Transverse colon (tissue), 4 donors: ENCODE measurements at regions not wholly inside any gene's neighbourhood (a gene's known extent, or its start where the extent isn't known, plus 50 kb on each side); places are given as distances from the start of the nearest gene placed in this dataset.

Experiments
- DNase-seq: peaks from one replicate; pipeline ENCODE4 v3.0.0-alpha.2; 2019
- H3K27ac ChIP-seq, 4 donors: fragments of 200-600 bp; sonication (generic); 2 replicates each; pipeline ENCODE4 v1.5.1; 2016 to 2018; ENCODE audit warnings: inconsistent platforms in 4 of 4
- H3K27me3 ChIP-seq: fragments of 200-600 bp; sonication (generic); 2 replicates; pipeline ENCODE4 v1.5.1; 2017; ENCODE audit warnings: inconsistent platforms
- H3K36me3 ChIP-seq, 4 donors: fragments of 200-600 bp; sonication (generic); 2 replicates each; pipeline ENCODE4 v1.5.1; 2017 to 2019; ENCODE audit warnings: inconsistent platforms in 4 of 4
- H3K4me1 ChIP-seq, 4 donors: fragments of 200-600 bp; sonication (generic); 2 replicates each; pipeline ENCODE4 v1.5.1; 2017 to 2020; ENCODE audit warnings: inconsistent platforms in 4 of 4
- H3K4me3 ChIP-seq, 4 donors: fragments of 200-600 bp; sonication (generic); 1 replicate in 1 of 4; 2 replicates in 3 of 4; pipeline versions ENCODE4 v1.5.1 to v1.6.1; 2017 to 2019; ENCODE audit warnings: inconsistent platforms in 4 of 4
- H3K9me3 ChIP-seq, 2 donors: fragments of 200-600 bp; sonication (generic); 2 replicates each; pipeline ENCODE4 v1.5.1; 2017 to 2019; ENCODE audit warnings: inconsistent platforms in 2 of 2
- CTCF ChIP-seq, 5 experiments: fragments of 200-600 bp in 3 of 5; fragments of 450-650 bp in 2 of 5; sonication (generic) in 3 of 5; IDR thresholded peaks; 1 replicate in 2 of 5; 2 replicates in 3 of 5; pipeline ENCODE4 v1.5.1; 2016 to 2017; ENCODE audit warnings: antibody characterized with exemption in 5 of 5, inconsistent platforms in 3 of 5, mild to moderate bottlenecking in 2 of 5, moderate library complexity in 1 of 5
- EP300 ChIP-seq: sonication (generic); formaldehyde crosslinking; IDR thresholded peaks from one replicate; pipeline ENCODE4 v1.6.1; 2017; ENCODE audit warnings: antibody characterized with exemption, low read depth
- POLR2A ChIP-seq: fragments of 450-650 bp; IDR thresholded peaks from one replicate; pipeline ENCODE4 v1.6.1; 2016; ENCODE audit warnings: antibody characterized with exemption, mild to moderate bottlenecking, moderate library complexity
- POLR2AphosphoS5 ChIP-seq, 3 donors: sonication (generic); formaldehyde crosslinking; IDR thresholded peaks; one replicate each; pipeline ENCODE4 v1.6.1; 2016; ENCODE audit warnings: antibody characterized with exemption in 3 of 3
- WGBS, 2 donors: methylation state at CpG; one replicate each; pipeline ENCODE4 v1.1.5; 2018; ENCODE audit warnings: low coverage in 1 of 2; 5-methylcytosine and 5-hydroxymethylcytosine counted together
- in situ Hi-C, 4 donors: fragments of 200-750 bp; cut with MboI; loops; one replicate each; pipeline versions ENCODE4 v1.15.0 to v1.15.1; 2017; ENCODE audit warnings: low sequenced_read_pairs in 3 of 4, low pct_ligation_motif_present in 1 of 4, low pct_unique_long_range_greater_than_20kb in 1 of 4
- intact Hi-C: fragments of 100-400 bp; cut with DNase I; formaldehyde crosslinking; loops from one replicate; pipeline ENCODE4 v1.15.1; 2023; ENCODE audit warnings: low total_unique reads

- H3K27ac ChIP-seq, result no peak overlapping the region
- H3K27me3 ChIP-seq, result no peaks in the 10 kb centered on the region
- WGBS, 2 donors, result 46 to 70% methylated on average over 2 to 7 of the region's 7 CpGs
- in situ Hi-C loops, result no loop called here
- H3K9me3 ChIP-seq, result no peaks in the 10 kb centered on the region
- intact Hi-C loops, result no loop called here
- no peak overlapping the region for H3K4me3 ChIP-seq
- no peak for DNase-seq
- TF ChIP-seq CTCF (IDR thresholded peaks at IDR 0.05) (no peak), POLR2A (no peak), POLR2AphosphoS5 (IDR thresholded peaks at IDR 0.05) (no peak), EP300 (no peak)
- no peaks in the 10 kb centered on the region for H3K36me3 ChIP-seq
- peaks cover 0 to 4% (median 1%) of the 10 kb centered on the region in 4 donors for H3K4me1 ChIP-seq
Measured at GRCh38 chr20:12762725-12763124, 246.0 kb upstream of the SPTLC3 start.

- Histone ChIP-seq H3K4me1 (peaks cover 0 to 4% (median 1%) of the 10 kb centered on the region in 4 donors), H3K4me3 (no peak overlapping the region), H3K36me3 (no peaks in the 10 kb centered on the region), H3K9me3 (no peaks in the 10 kb centered on the region), H3K27ac (no peak overlapping the region), H3K27me3 (no peaks in the 10 kb centered on the region)
- intact Hi-C loops (no loop called here), in situ Hi-C loops (no loop called here)
- no peak for DNase-seq
- 100% methylated on average over 1 of the region's 1 CpG for whole genome bisulfite sequencing, 2 donors
- TF ChIP-seq CTCF (IDR thresholded peaks at IDR 0.05) (no peak), EP300 (no peak), POLR2A (no peak), POLR2AphosphoS5 (IDR thresholded peaks at IDR 0.05) (no peak)
Measured at GRCh38 chr20:12763406-12763805, 245.4 kb upstream of the SPTLC3 start.

GRCh38 chr20:12764053-12764452, 244.7 kb upstream of the SPTLC3 start:
- Histone ChIP-seq H3K4me3 (no peak overlapping the region), H3K36me3 (no peaks in the 10 kb centered on the region)

GRCh38 chr20:12764851-12765250, 243.9 kb upstream of the SPTLC3 start:
- TF ChIP-seq CTCF (IDR thresholded peaks at IDR 0.05) (no peak), EP300 (no peak), POLR2A (no peak), POLR2AphosphoS5 (IDR thresholded peaks at IDR 0.05) (no peak)
- intact Hi-C loops, result no loop called here
- Histone ChIP-seq H3K4me3 (no peak overlapping the region), H3K4me1 (peaks cover 0 to 4% (median 1%) of the 10 kb centered on the region in 4 donors), H3K27me3 (no peaks in the 10 kb centered on the region), H3K36me3 (no peaks in the 10 kb centered on the region), H3K9me3 (no peaks in the 10 kb centered on the region), H3K27ac (no peak overlapping the region)
- WGBS, 2 donors, result 0% methylated on average over 1 of the region's 1 CpG
- DNase-seq, result no peak
- in situ Hi-C loops, result no loop called here

More at GRCh38 chr20:12764053-12764452, 244.7 kb upstream of the SPTLC3 start:
- no peaks in the 10 kb centered on the region for H3K27me3 ChIP-seq
- 78 to 94% methylated on average over 3 to 5 of the region's 5 CpGs for WGBS, 2 donors
- no peaks in the 10 kb centered on the region for H3K9me3 ChIP-seq
- TF ChIP-seq EP300 (no peak), POLR2A (no peak), CTCF (IDR thresholded peaks at IDR 0.05) (no peak), POLR2AphosphoS5 (IDR thresholded peaks at IDR 0.05) (no peak)
- no peak for DNase-seq
- intact Hi-C loops (no loop called here), in situ Hi-C loops (no loop called here)
- H3K27ac ChIP-seq, result no peak overlapping the region
- H3K4me1 ChIP-seq, result peaks cover 0 to 4% (median 1%) of the 10 kb centered on the region in 4 donors
